ENCODE measurements at regions not wholly inside any gene's neighbourhood (a gene's known extent, or its start where the extent isn't known, plus 50 kb on each side); places are given as distances from the start of the nearest gene placed in this dataset.

DNA sequence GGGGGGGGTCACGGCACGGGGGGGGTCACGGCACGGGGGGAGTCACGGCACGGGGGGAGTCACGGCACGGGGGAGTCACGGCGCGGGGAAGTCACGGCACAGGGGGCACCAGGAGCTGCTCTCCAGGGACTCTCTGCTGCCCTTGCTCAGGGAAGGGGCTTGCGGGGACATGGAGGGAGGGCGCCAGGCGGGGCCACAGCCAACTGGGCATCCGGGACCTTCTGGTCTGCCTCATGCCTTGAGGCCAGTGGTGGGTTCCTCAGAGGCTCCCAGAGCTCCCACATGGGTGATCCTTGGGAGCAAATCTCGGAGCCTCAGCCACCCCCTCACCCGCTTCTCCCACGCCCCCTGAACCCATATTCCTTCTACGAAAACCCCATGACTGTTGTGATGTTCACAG, 55.8 kb upstream of the TMEM18 start:
- TF ChIP-seq, protein P1, sequence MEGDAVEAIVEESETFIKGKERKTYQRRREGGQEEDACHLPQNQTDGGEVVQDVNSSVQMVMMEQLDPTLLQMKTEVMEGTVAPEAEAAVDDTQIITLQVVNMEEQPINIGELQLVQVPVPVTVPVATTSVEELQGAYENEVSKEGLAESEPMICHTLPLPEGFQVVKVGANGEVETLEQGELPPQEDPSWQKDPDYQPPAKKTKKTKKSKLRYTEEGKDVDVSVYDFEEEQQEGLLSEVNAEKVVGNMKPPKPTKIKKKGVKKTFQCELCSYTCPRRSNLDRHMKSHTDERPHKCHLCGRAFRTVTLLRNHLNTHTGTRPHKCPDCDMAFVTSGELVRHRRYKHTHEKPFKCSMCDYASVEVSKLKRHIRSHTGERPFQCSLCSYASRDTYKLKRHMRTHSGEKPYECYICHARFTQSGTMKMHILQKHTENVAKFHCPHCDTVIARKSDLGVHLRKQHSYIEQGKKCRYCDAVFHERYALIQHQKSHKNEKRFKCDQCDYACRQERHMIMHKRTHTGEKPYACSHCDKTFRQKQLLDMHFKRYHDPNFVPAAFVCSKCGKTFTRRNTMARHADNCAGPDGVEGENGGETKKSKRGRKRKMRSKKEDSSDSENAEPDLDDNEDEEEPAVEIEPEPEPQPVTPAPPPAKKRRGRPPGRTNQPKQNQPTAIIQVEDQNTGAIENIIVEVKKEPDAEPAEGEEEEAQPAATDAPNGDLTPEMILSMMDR (IDR thresholded peaks at IDR 0.05): no peak
- no peak for TF ChIP-seq POLR2A (IDR thresholded peaks at IDR 0.05)
